Mucosa of descending colon (tissue), 3 donors: ENCODE measurements at regions not wholly inside any gene's neighbourhood (a gene's known extent, or its start where the extent isn't known, plus 50 kb on each side); places are given as distances from the start of the nearest gene placed in this dataset.

Experiments used
- ATAC-seq: fragments of 200-7000 bp; cut with Tn5 transposase; one replicate; pipeline ENCODE4 v1.9.1; 2020; ENCODE audit warnings: mild to moderate bottlenecking, moderate library complexity
- DNase-seq, 3 donors: peaks; one replicate each; pipeline ENCODE4 v3.0.0-alpha.2; 2020
- H3K36me3 ChIP-seq: fragments of 200-600 bp; one replicate; pipeline ENCODE4 v1.8.0; 2021; ENCODE audit warnings: low read depth, mild to moderate bottlenecking
- H3K4me1 ChIP-seq: fragments of 200-600 bp; one replicate; pipeline ENCODE4 v1.8.0; 2021; ENCODE audit warnings: low read depth, mild to moderate bottlenecking
- H3K4me3 ChIP-seq: fragments of 200-600 bp; one replicate; pipeline ENCODE4 v1.8.0; 2021; ENCODE audit warnings: mild to moderate bottlenecking
- H3K9me3 ChIP-seq: fragments of 200-600 bp; one replicate; pipeline ENCODE4 v1.8.0; 2021; ENCODE audit warnings: mild to moderate bottlenecking
- intact Hi-C, 2 donors: fragments of 100-400 bp; cut with DNase I in 1 of 2; cut with micrococcal nuclease in 1 of 2; formaldehyde crosslinking; loops; one replicate each; pipeline versions ENCODE4 v1.11.0 to v1.11.1; 2022; cut with DNase I, micrococcal nuclease
- TF ChIP-seq, protein P1 (sequence below): fragments of 200-600 bp; IDR thresholded peaks from one replicate; pipeline ENCODE4 v1.8.0; 2022; ENCODE audit warnings: antibody characterized with exemption, mild to moderate bottlenecking
- donor health status: DM: no; HTN: no; CAD: no; lungs with moderate emphysema.
- donor health status: DM: no; HTN: no; CAD: no.
- donor health status: DM: no; HTN: yes; CAD: no.

- H3K4me3 ChIP-seq: no peak overlapping the region
- H3K4me1 ChIP-seq: peaks cover 8% of the 10 kb centered on the region
- H3K9me3 ChIP-seq: no peaks in the 10 kb centered on the region
- H3K36me3 ChIP-seq: no peaks in the 10 kb centered on the region
- intact Hi-C loops: no loop called here
- TF ChIP-seq, protein P1, sequence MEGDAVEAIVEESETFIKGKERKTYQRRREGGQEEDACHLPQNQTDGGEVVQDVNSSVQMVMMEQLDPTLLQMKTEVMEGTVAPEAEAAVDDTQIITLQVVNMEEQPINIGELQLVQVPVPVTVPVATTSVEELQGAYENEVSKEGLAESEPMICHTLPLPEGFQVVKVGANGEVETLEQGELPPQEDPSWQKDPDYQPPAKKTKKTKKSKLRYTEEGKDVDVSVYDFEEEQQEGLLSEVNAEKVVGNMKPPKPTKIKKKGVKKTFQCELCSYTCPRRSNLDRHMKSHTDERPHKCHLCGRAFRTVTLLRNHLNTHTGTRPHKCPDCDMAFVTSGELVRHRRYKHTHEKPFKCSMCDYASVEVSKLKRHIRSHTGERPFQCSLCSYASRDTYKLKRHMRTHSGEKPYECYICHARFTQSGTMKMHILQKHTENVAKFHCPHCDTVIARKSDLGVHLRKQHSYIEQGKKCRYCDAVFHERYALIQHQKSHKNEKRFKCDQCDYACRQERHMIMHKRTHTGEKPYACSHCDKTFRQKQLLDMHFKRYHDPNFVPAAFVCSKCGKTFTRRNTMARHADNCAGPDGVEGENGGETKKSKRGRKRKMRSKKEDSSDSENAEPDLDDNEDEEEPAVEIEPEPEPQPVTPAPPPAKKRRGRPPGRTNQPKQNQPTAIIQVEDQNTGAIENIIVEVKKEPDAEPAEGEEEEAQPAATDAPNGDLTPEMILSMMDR: no peak
- peak; percentile 81 for ATAC-seq
- no peak for DNase-seq
Measured at GRCh38 chr3:34183114-34183513, 384.7 kb downstream of the PDCD6IP start.

GRCh38 chr3:34183611-34184340 is 385.3 kb downstream of the PDCD6IP start:
- peak in 1 of 3 donors; percentile 19 for DNase-seq
- no peak overlapping the region for H3K4me3 ChIP-seq
- no peaks in the 10 kb centered on the region for H3K9me3 ChIP-seq
- intact Hi-C loops: no loop called here
- peaks cover 8% of the 10 kb centered on the region for H3K4me1 ChIP-seq
- TF ChIP-seq, protein P1: no peak
- ATAC-seq: peak; percentile 58
- no peaks in the 10 kb centered on the region for H3K36me3 ChIP-seq

DNA sequence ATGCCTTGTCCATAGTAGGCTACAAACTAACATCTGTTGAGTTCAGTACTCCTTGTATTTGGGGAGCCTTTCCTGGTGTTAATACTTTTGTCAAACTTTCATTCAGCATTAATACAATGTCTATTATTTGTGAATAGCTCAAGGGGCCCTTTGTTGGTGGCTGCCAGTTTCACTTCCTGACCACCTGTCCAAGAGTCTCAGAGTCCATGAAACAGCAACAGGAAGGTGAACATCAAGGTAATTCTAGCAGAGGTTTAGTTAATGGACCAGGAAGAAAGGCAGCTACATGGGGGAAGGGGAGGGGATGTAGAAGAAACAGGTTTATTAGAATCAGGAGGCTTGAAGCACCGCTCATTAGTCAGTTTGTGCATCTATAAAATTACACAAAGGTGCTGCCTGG is 386.9 kb downstream of the PDCD6IP start:
- Histone ChIP-seq H3K4me1 (peaks cover 8% of the 10 kb centered on the region), H3K9me3 (no peaks in the 10 kb centered on the region), H3K4me3 (no peak overlapping the region), H3K36me3 (no peaks in the 10 kb centered on the region)
- no peak for DNase-seq
- TF ChIP-seq, protein P1: no peak
- intact Hi-C loops: no loop called here
- peak; percentile 42 for ATAC-seq

DNA sequence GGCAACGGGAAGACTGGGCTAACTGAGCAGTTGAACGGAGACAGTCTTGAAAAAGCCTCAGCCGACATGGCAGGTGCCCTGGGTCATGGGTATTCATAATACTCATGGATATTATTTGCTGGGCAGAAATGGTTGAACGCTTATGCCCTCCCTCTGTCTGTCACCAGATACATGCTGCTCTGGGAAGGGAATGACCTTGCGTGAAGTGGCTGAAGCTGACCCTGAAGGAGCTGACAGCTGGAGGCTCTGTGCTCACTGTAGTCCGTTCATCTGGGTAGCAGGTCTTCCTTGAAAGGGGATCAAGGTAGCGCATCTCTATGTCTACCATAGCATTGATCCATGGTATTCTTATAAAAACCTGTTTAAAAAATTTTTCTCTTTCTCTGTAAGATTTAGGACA is 390.7 kb downstream of the PDCD6IP start:
- intact Hi-C loops: no loop called here
- TF ChIP-seq, protein P1: no peak
- DNase-seq (no peak), ATAC-seq (no peak)
- Histone ChIP-seq H3K36me3 (no peaks in the 10 kb centered on the region), H3K9me3 (no peaks in the 10 kb centered on the region), H3K4me1 (no peaks in the 10 kb centered on the region), H3K4me3 (no peak overlapping the region)

- intact Hi-C loops: no loop called here
- H3K9me3 ChIP-seq: no peaks in the 10 kb centered on the region
- ATAC-seq: peak; percentile 64
Measured at GRCh38 chr3:34196914-34197313, 398.5 kb downstream of the PDCD6IP start.

More at GRCh38 chr3:34196914-34197313, 398.5 kb downstream of the PDCD6IP start:
- no peak for DNase-seq
- Histone ChIP-seq H3K36me3 (no peaks in the 10 kb centered on the region), H3K4me1 (no peaks in the 10 kb centered on the region), H3K4me3 (no peak overlapping the region)
- TF ChIP-seq, protein P1: no peak
